ENCODE measurements at regions not wholly inside any gene's neighbourhood (a gene's known extent, or its start where the extent isn't known, plus 50 kb on each side); places are given as distances from the start of the nearest gene placed in this dataset.

DNA sequence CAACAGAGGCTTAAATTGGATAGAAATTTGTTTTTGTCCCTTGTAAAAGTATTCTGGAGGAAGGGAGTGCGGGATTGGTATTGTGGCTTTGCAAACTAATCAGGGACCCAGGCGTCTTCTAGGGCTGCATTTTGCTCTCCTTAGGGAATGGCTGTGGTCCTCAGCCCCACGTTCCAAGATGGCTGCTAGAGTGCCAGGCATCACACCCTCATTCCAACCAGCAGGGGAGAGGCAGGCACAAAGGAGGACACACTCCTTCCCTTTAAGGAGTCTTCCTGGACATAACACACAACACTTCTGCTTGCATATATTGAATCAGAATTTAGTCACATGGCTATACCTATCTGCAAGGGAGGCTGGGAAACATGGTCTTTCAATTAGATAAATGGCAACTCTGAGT, 174.5 kb upstream of the LYSMD4 start:
- H3K27ac ChIP-seq, result no peak overlapping the region
- TF ChIP-seq ZFX (IDR thresholded peaks at IDR 0.05; ENCODE audit: borderline replicate concordance), result no peak
- TF ChIP-seq, protein P1, sequence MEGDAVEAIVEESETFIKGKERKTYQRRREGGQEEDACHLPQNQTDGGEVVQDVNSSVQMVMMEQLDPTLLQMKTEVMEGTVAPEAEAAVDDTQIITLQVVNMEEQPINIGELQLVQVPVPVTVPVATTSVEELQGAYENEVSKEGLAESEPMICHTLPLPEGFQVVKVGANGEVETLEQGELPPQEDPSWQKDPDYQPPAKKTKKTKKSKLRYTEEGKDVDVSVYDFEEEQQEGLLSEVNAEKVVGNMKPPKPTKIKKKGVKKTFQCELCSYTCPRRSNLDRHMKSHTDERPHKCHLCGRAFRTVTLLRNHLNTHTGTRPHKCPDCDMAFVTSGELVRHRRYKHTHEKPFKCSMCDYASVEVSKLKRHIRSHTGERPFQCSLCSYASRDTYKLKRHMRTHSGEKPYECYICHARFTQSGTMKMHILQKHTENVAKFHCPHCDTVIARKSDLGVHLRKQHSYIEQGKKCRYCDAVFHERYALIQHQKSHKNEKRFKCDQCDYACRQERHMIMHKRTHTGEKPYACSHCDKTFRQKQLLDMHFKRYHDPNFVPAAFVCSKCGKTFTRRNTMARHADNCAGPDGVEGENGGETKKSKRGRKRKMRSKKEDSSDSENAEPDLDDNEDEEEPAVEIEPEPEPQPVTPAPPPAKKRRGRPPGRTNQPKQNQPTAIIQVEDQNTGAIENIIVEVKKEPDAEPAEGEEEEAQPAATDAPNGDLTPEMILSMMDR (IDR thresholded peaks at IDR 0.05), result no peak

DNA sequence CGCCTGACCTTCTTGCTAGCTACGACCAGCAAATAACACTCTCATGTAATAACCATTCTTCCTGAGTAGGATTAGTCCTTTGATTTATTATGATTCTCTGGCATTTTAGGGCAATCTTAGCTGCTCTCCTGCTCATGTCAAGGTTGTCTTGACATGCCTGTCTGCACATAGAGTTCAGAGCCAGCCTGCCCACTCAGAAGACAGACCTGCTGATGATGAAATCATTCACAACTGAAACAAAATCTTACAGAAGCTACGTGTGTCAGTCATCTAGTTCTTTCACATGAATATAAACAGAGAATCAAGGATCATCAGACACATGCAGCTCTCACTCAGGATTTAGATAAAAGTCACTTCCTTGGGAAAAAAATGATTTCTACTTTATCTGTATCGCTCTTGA, 173.6 kb upstream of the LYSMD4 start:
- no peak for TF ChIP-seq ZFX (IDR thresholded peaks at IDR 0.05; ENCODE audit: borderline replicate concordance)
- TF ChIP-seq, protein P1 (IDR thresholded peaks at IDR 0.05), result no peak
- no peak overlapping the region for H3K27ac ChIP-seq

DNA sequence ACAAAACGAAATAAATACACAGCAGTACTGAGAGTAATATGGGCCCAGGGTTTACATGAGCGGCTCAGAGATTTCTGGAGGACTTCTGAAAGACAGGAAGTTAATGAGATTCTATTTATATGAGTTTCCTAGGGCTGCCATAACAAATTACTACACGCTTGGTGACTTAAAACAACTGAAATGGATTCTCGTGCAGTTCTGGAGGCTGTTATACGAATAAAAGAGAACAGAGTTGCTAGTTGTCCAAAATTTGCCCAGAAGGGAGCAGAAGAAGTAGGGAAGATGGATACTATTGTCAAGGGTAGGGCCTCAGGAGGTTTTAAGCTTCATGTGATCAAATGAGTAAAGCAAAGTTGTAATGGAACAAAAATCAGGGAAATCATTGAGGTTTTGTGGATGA, 173.1 kb upstream of the LYSMD4 start:
- H3K27ac ChIP-seq, result no peak overlapping the region
- TF ChIP-seq ZFX (IDR thresholded peaks at IDR 0.05; ENCODE audit: borderline replicate concordance), result no peak
- TF ChIP-seq, protein P1 (IDR thresholded peaks at IDR 0.05), result no peak

DNA sequence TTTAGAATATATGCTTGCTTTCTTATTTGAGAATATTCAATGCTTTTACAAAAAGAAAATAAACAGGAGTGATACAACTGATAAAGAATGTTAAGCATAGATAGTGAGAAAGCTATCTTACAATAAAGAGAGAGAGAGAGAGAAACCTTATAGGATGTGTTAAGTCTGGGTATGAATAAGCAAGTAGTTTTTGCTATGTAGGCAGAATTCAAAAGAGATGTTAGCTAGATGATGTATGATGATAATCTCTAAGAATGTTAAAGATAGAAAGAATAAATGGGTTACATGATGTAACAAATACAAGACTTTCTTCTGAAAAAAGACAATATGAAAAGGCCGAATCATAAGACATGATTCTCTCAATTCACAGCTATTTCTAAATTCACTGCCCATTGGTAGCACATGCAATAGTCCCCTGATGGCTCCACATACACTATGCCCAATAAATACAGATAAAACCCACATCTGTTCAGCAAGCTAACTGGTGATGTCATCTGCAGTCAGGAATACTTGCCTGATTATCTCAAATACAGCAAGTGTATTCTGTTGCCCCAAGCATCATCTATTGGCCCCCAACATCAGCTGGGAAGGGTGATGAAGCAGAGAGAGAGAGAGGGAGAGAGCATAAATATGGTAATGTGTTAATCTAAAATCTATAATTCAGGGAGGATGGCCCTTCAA, 169.2 kb upstream of the LYSMD4 start:
- no peak overlapping the region for H3K27ac ChIP-seq
- TF ChIP-seq ZFX (IDR thresholded peaks at IDR 0.05; ENCODE audit: borderline replicate concordance), result no peak
- TF ChIP-seq, protein P1 (IDR thresholded peaks at IDR 0.05), result no peak

DNA sequence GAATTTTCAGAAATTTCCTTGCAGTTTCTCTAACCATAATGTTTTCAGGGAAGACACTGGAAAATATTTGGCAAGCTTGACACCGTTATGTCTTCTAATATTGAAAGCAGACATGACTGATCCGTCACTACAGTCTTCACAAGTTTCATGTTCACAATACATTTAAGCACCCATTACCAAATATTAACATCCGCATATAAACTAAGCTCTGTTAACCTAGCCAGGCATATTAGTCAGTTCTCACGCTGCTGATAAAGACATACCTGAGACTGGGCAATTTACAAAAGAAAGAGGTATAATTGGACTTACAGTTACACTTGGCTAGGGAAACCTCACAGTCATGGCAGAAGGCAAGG, 162.7 kb upstream of the LYSMD4 start:
- H3K27ac ChIP-seq, result no peak overlapping the region
- TF ChIP-seq ZFX (IDR thresholded peaks at IDR 0.05; ENCODE audit: borderline replicate concordance), result no peak
- TF ChIP-seq, protein P1 (IDR thresholded peaks at IDR 0.05), result no peak

DNA sequence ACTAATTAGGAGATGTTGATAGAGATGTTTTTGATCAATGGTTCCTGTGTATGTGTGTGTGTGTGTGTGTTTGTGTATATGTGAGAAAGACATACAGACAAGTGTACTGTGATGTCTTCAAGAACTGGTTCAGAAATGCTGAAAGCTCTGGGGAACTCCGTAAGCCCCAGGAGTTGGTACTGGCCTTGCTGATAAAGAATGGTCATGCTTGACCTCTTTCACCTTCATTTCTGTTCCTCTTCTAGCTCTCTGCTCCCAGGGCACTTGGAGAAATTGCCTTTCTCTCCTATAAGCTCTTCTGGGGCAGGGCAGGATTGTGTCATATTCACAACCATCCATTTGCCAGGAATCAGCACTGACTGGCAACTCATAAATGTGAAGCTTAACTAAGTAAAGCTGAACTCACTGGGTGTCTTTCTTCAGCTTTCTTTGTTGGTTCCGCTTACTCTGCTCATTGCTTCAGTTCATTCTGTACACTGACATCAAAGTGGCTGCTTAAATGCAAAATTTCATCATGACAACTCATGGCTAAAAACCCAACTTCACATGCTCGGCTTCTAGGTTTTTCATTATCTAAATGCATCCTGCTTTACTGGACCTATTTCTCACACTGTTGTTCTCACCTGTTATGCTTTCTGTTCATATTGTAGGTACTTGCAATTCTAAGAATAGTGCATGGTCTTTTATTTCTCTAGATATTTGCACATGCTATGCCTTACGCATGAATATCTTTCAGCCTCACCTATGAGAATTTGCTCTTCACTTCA, 162.1 kb upstream of the LYSMD4 start:
- TF ChIP-seq, protein P1 (IDR thresholded peaks at IDR 0.05), result no peak
- TF ChIP-seq ZFX (IDR thresholded peaks at IDR 0.05; ENCODE audit: borderline replicate concordance), result no peak
- no peak overlapping the region for H3K27ac ChIP-seq

DNA sequence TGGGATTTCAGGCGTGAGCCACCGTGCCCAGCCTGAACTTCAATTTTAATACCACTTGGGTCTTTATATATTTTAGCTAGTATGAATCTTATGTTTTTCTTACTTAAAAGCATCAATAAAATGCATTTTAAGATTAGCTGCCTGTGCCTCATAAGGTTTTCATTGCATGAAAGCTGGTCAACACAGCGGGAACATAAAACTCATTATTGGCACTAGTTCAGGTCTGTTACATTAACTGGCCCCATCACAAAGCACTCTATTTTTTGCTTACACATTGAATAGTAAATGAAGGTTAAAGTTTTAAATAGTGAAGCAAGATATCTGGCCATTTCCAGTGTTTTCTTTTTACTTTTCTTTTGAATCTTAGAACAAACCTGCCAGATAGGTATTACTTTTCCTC, 145.6 kb upstream of the LYSMD4 start:
- no peak overlapping the region for H3K27ac ChIP-seq
- TF ChIP-seq, protein P1 (IDR thresholded peaks at IDR 0.05), result no peak
- no peak for TF ChIP-seq ZFX (IDR thresholded peaks at IDR 0.05; ENCODE audit: borderline replicate concordance)
